ENCODE measurements at regions not wholly inside any gene's neighbourhood (a gene's known extent, or its start where the extent isn't known, plus 50 kb on each side); places are given as distances from the start of the nearest gene placed in this dataset.

- DNase-seq (ENCODE audit: low read depth): no peak
Observed at GRCh38 chr4:141783770-141784169, 147.4 kb downstream of the IL15 start.

DNA sequence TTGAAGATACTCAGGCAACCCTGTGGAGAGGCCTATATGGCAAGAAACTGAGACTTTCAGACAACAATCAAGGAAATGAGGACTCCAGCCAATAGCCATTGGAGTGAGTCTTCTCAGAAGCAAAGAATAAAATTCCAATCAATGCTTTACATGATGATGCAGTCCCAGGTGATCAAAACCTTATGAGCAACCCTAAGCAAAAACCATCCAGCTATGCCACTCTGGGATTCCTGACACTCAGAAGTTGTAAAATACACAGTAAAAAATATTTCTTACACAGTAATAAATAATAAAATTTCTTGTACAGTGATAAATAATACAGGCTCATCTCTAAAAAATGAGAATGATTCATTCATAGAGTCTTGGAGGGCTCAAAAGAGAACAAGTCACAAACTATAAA lies 150.6 kb downstream of the IL15 start:
- no peak for DNase-seq (ENCODE audit: low read depth)

- peak; percentile 61 for DNase-seq (ENCODE audit: low read depth)
Observed at GRCh38 chr4:141788169-141788915, 152.0 kb downstream of the IL15 start.

GRCh38 chr4:141789716-141790115 lies 153.3 kb downstream of the IL15 start:
- no peak for DNase-seq (ENCODE audit: low read depth)

DNA sequence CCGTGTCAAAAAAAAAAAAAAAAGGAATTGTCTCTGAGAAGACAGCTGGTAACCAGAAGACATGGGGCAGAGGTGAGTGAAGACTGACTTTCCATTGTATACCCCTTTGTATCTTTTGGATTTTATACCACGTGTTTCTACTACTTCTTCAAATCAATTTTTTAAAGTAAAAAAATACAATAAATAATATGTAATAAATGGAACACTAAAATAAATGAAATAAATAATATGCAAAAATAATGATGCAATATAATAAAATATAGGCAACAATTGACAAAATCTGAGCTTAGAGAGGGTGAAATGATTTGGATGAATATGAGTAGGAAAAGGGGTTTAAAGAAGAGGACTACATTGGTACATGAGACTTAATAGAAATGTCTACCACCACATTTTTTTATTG lies 155.8 kb downstream of the IL15 start:
- DNase-seq (ENCODE audit: low read depth): no peak

- no peak for DNase-seq (ENCODE audit: low read depth)
Observed at GRCh38 chr4:141797966-141798365, 161.6 kb downstream of the IL15 start.

- no peak for DNase-seq (ENCODE audit: low read depth)
Observed at GRCh38 chr4:141801558-141801957, 165.2 kb downstream of the IL15 start.

- peak; percentile 60 for DNase-seq (ENCODE audit: low read depth)
Observed at GRCh38 chr4:141802333-141802732, 165.9 kb downstream of the IL15 start.

GRCh38 chr4:141804836-141805235 lies 168.5 kb downstream of the IL15 start:
- DNase-seq (ENCODE audit: low read depth): no peak

DNA sequence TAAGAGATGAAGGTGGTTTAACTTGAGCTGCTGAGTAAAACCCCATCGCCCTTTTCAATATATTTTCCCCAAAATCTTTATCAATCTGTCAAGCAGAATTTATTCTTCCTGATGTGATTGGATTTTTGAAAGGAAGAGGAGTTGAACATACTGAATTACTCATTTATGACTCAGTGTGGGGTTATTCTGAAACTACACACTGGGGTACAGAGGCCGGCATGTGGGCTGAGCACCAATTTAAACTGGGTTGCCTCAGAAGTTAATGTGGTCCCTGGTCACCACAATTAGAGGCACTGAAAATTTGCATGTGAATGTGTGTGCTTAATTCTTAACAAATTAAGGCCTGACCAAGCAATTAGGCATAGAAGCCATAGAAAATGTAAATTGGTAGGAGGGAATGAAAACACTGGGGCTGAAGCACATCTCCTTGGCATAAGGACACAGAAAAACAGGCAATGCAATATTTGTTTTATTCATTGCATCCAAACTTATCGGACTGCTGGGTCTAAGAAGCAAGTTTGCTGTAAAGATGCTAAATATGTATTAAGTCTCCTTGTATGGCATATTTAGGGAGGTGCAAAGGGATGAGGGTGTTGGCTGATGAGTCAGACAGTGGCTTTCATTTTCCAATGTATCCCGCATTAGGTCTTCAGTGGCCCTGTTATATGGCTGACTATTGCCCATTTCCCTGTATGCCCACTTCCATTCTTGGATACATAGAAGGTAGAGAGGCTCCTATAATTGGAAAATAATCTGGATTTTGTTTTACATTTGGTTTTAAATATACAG lies 170.9 kb downstream of the IL15 start:
- no peak for DNase-seq (ENCODE audit: low read depth)

DNA sequence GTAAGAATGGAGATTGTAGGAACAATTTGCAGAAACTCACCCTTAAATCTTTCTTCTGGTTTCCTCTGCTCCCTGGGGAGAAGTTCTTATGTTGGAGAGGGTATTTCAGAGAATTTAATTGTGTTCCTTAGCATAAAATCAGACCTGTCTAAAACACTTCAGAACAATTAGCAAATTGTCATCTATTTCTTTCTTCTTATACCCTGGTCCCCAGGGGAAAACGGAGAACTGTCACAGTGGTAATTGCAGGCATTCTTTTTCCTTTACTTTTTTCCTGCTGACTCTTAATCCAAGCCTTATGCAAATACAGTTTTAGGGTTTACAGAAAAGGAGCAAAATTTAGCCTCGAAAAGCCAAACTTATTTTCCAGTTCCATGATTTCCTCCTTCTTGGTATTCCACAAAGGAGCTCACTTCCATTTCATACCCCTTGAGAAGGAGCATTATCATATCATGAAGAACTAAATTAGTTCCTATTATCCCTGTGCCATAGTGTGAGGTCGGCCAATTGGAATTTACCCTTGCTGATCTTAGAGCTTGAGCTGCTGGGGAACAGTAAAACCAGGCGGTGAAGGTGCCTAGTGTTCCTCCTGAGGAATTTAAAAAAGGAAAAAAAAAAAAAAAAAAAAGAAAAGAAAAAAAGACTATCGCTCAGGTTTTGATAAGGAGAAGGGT lies 173.8 kb downstream of the IL15 start:
- no peak for DNase-seq (ENCODE audit: low read depth)

GRCh38 chr4:141810712-141811375 lies 174.5 kb downstream of the IL15 start:
- no peak for DNase-seq (ENCODE audit: low read depth)

GRCh38 chr4:141812158-141812557 lies 175.8 kb downstream of the IL15 start:
- no peak for DNase-seq (ENCODE audit: low read depth)

DNA sequence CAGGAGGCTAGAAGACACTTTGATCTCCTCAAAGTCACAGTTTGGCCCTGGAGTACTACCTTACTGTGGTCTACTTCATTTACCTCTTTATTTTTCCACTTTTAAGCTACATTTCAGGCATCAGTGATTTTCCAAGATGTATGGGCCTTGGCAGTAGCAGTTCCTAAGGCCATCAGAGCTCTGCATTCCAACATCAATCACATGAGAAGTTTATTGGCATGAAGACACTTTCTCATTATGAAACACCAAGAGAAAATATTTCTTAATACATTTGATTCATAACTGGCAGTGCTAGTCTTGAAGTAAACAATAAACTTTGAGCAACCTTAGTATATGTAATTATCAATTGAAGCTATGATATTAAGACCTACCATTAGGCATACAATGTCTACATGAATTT lies 178.1 kb downstream of the IL15 start:
- no peak for DNase-seq (ENCODE audit: low read depth)

DNA sequence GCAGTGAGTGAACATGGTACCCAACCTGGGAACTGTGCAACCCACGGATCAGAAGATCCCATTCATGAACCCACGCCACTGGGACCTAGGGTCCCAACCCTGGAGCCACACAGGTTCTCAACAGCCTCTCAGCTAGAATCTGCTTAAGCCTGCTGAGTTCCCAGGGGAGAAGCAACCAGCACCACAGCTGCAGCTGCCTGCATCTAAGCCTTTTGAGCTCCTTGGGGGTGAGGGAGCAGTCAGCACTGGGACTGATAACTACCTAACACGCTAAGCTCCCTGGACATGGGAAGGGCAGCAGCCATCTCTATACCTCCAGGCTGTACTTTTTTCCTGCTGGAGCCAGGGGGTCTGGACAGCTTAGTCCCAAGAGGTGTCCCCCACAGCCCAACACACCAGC lies 179.3 kb downstream of the IL15 start:
- no peak for DNase-seq (ENCODE audit: low read depth)

DNA sequence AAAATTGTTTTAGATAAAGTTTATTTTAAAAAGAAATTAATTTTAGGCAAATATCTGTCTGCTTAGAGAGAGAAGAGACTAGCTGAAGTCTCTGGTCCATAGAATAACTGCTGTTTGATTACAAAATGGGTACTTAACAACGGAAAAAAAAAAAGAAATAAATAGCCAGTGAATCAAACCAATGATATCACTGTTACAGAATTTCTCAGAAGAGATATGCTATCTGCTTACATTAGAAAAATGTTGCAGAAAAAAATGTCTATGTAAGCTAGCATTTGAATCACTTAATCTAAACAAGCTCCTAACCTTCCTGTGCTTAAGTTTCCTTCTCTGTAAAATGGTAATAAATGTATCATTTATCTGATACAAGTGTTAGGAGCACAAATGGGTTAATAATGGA lies 189.9 kb downstream of the IL15 start:
- no peak for DNase-seq (ENCODE audit: low read depth)

GRCh38 chr4:141833209-141833608 lies 196.8 kb downstream of the IL15 start:
- DNase-seq (ENCODE audit: low read depth): no peak

DNA sequence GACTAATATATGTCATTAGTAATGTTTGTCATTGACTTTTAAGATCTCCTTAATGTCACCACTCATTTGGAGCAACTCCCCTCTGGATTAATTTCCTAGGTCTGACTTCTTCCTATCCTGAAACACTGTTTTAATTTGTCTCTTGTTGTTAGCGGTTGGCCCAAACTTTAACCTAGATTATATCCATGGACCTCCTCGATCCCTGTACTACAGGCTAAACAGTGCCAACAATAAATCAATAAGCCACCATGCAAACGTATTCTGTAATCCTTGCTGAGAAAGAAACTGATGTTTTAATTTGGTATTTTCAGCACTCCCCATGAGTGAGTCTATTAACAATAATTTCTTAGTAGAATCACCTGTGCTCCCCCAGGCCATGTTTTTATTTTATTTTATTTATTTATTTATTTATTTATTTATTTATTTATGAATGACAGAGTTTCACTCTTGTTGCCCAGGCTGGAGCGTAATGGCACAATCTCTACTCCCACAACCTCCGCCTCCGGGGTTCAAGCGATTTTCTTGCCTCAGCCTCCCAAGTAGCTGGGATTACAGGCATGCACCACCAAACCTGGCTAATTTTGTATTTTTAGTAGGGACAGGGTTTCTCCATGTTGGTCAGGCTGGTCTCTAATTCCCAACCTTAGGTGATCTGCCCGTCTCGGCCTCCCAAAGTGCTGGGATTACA lies 204.1 kb downstream of the IL15 start:
- DNase-seq (ENCODE audit: low read depth): no peak

DNA sequence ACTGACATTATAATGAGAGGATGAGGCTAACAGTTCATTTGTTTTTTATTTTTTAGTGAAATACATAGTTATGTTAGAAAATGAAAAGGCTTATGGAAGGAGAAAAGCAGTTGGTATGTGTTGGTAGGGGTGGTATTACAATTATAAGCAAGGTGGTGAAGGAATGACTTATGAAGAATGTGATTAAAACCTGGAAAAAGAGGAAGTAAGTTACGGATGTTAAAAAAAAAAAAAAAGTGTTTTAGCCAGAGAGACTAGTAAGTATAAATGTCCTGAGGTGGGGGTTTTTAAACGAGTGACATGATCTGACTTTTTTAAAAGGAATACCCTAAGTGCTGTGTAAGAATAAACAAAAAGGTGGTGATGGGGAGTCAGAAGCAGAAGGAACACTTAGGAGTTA lies 206.8 kb downstream of the IL15 start:
- no peak for DNase-seq (ENCODE audit: low read depth)

DNA sequence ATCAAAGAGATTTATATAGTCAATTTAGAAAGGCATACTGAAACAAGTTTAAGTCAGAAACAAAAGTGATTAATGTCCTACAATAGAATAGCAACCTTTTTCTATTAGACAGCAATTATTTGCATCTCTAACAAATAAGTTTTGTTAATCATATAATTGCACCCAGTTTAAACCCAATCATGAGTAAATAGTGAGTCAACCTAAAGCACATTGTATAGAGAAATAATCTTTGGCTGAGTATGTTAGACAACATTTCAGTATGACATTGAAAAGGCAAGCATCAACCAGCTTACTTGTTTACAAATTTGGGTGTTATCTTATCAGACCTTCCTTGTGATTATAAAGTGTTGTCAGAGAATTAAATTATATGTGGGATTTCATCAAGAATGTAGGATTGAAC lies 209.5 kb downstream of the IL15 start:
- no peak for DNase-seq (ENCODE audit: low read depth)

DNA sequence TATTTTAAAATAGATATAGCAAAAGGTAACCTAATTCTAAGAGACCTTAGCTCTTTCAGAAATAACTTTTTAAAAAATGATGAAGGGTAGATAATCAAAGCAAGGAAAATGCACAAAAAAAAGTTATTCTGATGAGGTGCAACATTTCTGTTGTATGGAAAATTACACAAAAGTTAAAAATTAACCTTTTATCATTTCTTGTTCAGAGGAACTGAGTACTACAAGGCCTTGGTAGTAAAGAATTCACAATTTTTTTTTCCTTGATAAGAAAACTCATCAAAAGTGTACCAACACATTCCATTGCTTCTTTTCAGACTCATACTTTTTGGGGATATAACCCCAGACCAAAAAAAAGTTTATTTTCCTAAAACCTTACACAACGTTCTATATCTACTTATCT lies 213.0 kb downstream of the IL15 start:
- DNase-seq (ENCODE audit: low read depth): no peak

DNA sequence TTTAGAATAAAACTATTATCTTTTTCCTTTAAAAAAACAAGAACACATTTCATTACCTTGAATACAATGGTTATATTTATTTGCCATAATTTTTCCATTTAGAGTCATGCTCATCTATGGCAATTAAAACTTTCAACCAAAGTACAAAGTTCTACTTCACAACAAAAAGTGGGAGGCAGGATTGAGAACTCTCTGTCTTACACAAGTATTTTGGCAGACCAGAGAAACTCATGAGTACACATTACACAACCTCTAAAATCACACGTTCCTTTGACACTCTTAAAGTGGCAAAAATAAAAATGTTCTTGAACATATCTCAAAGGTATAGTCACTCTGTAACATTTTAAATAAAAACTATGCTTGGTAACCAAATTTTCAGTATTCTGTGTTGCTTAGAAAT lies 213.4 kb downstream of the IL15 start:
- no peak for DNase-seq (ENCODE audit: low read depth)

Measured in non-pigmented ciliary epithelial cell (primary cell).